GM10266 (cell line): ENCODE measurements at regions not wholly inside any gene's neighbourhood (a gene's known extent, or its start where the extent isn't known, plus 50 kb on each side); places are given as distances from the start of the nearest gene placed in this dataset.

Experiments
- DNase-seq: peaks from one replicate; pipeline ENCODE4 v3.0.0; 2012; ENCODE audit errors: extremely low spot score
- CTCF ChIP-seq: IDR thresholded peaks from 2 replicates; pipeline ENCODE4 v1.5.1; 2012; ENCODE audit warnings: mild to moderate bottlenecking, low read depth; ENCODE audit not compliant: control insufficient read depth, insufficient read depth; ENCODE audit errors: missing control alignments

GRCh38 chr4:24637173-24637572 lies 52.8 kb upstream of the DHX15 start:
- no peak for DNase-seq

GRCh38 chr4:24638396-24638875 lies 54.1 kb upstream of the DHX15 start:
- no peak for TF ChIP-seq CTCF
- DNase-seq, result no peak

More at GRCh38 chr4:24637173-24637572, 52.8 kb upstream of the DHX15 start:
- no peak for TF ChIP-seq CTCF

GRCh38 chr4:24639714-24640113 lies 55.4 kb upstream of the DHX15 start:
- no peak for DNase-seq
- TF ChIP-seq CTCF, result no peak

GRCh38 chr4:24640366-24640765 lies 56.0 kb upstream of the DHX15 start:
- DNase-seq, result no peak
- TF ChIP-seq CTCF, result no peak

GRCh38 chr4:24642981-24643547 lies 58.7 kb upstream of the DHX15 start:
- no peak for DNase-seq

GRCh38 chr4:24643774-24644520 lies 59.6 kb upstream of the DHX15 start:
- TF ChIP-seq CTCF, result no peak
- no peak for DNase-seq

More at GRCh38 chr4:24642981-24643547, 58.7 kb upstream of the DHX15 start:
- no peak for TF ChIP-seq CTCF

- no peak for TF ChIP-seq CTCF
- no peak for DNase-seq
Measured at GRCh38 chr4:24644983-24645764, 60.8 kb upstream of the DHX15 start.
